Mucosa of stomach (tissue), 1 donor: ENCODE measurements at regions not wholly inside any gene's neighbourhood (a gene's known extent, or its start where the extent isn't known, plus 50 kb on each side); places are given as distances from the start of the nearest gene placed in this dataset.
"Not testable (repeated sequence)": the region's sequence is repeated elsewhere in the genome, so short reads cannot be mapped to it uniquely, and the experiment has no call there.

Experiments used
- H3K27me3 ChIP-seq: one replicate; pipeline ENCODE4 v1.7.0; 2013; ENCODE audit warnings: mild to moderate bottlenecking, low read length; ENCODE audit not compliant: control insufficient read depth, insufficient read depth
- H3K36me3 ChIP-seq: one replicate; pipeline ENCODE4 v1.7.0; 2013; ENCODE audit warnings: low read length; ENCODE audit not compliant: control insufficient read depth, insufficient read depth
- H3K4me1 ChIP-seq: one replicate; pipeline ENCODE4 v1.7.0; 2013; ENCODE audit warnings: mild to moderate bottlenecking, low read length; ENCODE audit not compliant: control insufficient read depth, insufficient read depth
- H3K4me3 ChIP-seq: one replicate; pipeline ENCODE4 v1.7.0; 2013; ENCODE audit warnings: low read length
- H3K9ac ChIP-seq: one replicate; pipeline ENCODE4 v1.7.0; 2013; ENCODE audit warnings: mild to moderate bottlenecking, low read length, moderate library complexity
- H3K9me3 ChIP-seq: one replicate; pipeline ENCODE4 v1.7.0; 2013; ENCODE audit warnings: mild to moderate bottlenecking, low read length, moderate library complexity; ENCODE audit not compliant: control insufficient read depth
- donor health status: Pancreatic carcinoma.

DNA sequence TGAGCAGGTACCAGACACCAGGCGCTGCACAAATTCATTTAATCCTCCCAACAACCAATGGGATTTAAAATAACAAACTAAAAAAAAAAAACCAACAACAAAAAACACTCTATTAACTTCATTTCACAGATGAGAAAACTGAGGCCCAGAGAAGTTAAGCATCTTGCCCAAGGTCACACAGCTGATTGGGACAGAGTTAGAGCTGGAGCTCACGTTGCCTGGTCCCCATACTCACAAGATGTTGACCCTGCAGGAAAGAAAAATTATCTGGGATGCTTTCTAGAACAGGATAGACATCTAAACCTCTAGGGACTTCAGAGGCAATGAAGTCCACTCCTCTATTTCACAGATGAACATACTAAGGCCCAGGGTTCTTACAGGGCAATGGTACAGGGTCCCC lies 175.3 kb downstream of the PSMG1 start:
- H3K4me3 ChIP-seq: no peak overlapping the region
- no peaks in the 10 kb centered on the region for H3K9me3 ChIP-seq
- H3K36me3 ChIP-seq: no peaks in the 10 kb centered on the region
- no peaks in the 10 kb centered on the region for H3K27me3 ChIP-seq
- no peak overlapping the region for H3K9ac ChIP-seq
- H3K4me1 ChIP-seq: peaks cover 7% of the 10 kb centered on the region

DNA sequence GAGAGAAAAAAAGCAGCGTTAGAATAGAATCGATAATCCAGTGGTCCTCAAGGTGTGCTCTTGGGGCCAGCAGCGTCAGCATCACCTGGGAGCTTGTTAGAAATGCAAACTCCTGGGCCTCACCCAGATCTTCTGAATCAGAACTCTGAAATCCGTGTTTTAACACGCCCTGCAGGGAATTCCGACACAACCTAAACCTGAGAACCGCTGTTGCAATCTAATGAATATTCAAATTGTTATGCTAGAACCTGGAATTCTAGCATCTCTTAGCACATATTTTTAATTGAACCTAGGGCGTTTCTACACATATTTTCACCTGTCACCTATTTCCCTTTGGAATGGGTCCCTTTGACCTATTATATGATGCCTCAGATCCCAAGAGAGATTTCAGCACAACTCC lies 175.7 kb downstream of the PSMG1 start:
- Histone ChIP-seq H3K4me3 (no peak overlapping the region), H3K4me1 (peaks cover 7% of the 10 kb centered on the region), H3K9me3 (no peaks in the 10 kb centered on the region), H3K36me3 (no peaks in the 10 kb centered on the region), H3K9ac (no peak overlapping the region), H3K27me3 (no peaks in the 10 kb centered on the region)

DNA sequence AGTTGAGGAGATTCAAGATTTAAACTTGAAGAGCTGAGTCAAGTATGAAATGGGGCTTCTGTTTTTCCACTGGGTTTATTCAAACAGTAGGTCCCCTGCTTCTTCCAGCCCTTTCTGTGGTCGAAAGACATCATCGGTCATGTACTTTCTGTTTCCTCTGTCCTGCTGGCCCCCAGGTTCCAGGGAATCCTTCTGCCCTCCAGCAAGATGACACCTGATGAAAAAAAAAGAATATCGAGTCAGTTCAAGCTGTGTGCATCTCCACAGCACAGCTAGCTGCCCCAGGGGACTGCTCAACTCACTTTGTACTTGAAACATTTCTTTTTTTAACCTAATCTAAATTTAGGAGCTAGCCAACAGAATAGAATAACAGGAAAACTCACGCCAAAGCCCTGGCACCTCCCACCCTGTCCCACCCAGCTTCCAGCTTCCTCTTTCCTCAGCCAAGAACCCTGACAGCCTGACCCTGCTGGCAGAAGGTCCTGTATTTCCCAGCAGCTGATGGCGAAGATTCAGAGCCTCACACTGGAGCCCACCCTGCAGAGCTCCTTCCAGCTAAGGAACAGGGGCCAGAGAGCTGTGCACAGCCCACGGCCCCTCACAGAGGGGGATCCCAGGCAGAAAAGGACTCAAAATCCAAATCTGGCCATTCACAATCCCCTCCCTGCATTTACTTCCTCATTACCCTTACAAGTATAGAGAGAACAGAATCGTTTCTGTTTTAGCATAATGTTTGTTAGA lies 176.5 kb downstream of the PSMG1 start:
- H3K4me1 ChIP-seq: peaks cover 7% of the 10 kb centered on the region
- H3K9ac ChIP-seq: no peak overlapping the region
- no peaks in the 10 kb centered on the region for H3K36me3 ChIP-seq
- H3K27me3 ChIP-seq: no peaks in the 10 kb centered on the region
- H3K4me3 ChIP-seq: no peak overlapping the region
- no peaks in the 10 kb centered on the region for H3K9me3 ChIP-seq

DNA sequence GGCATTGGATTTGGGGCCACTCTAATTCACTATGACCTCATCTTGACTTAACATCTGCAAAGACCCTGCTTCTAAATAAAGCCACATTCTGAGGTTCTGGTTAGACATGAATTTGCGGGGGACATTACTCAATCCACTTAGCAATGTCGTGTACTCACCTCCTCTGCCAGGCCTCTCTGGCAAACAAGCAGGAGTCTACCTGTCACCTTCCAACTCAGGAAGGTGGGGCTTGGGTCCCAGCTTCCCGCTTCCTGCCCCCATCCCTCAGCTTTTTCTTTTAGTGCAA lies 177.8 kb downstream of the PSMG1 start:
- Histone ChIP-seq H3K4me1 (peaks cover 7% of the 10 kb centered on the region), H3K9me3 (no peaks in the 10 kb centered on the region), H3K4me3 (no peak overlapping the region), H3K36me3 (no peaks in the 10 kb centered on the region), H3K27me3 (no peaks in the 10 kb centered on the region), H3K9ac (peak overlapping the region; percentile 35)

DNA sequence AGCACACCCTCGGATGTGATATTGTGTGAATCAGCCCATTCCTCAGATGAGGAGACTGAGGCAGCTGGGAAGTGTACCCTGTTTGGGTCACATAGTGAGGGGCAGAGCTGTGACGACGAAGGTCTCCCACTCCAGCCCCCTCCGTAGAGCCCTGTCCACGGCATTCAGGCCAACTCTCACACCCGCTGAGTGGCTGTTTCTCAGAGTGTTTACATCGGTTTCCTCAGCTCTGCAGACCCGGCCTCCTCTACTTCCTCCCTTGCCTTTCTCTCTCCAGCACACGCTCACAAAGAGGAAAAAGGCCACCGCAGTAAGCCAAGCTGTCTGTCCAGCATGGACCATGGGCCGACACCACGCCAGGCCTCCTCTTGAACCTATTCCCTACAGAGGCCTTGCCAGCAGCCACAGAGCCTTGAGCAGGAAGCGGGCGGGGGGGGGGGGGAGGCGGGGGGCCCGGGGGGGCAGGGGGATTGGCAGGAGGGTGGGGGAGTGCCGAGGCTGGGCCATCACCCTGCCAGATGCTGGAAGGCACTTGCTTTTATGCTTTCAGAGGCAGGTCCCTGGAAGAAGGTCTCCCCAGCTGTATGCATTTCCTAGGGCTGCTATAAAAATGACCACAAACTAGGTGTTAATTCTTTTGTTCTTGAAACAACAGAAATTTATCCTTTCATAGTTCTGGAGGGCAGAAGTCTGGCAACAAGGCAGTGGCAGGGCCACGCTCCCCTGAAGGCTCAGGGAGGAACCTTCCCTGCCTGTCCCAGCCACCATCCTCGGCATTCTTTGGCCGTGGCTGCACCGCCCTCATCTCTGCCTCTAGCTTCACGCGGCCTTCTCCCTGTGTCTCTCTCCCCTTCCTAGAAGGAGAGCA lies 178.4 kb downstream of the PSMG1 start:
- H3K9me3 ChIP-seq: no peaks in the 10 kb centered on the region
- H3K36me3 ChIP-seq: no peaks in the 10 kb centered on the region
- H3K27me3 ChIP-seq: no peaks in the 10 kb centered on the region
- peak overlapping the region; percentile 35 for H3K9ac ChIP-seq
- H3K4me1 ChIP-seq: peaks cover 7% of the 10 kb centered on the region
- no peak overlapping the region for H3K4me3 ChIP-seq

DNA sequence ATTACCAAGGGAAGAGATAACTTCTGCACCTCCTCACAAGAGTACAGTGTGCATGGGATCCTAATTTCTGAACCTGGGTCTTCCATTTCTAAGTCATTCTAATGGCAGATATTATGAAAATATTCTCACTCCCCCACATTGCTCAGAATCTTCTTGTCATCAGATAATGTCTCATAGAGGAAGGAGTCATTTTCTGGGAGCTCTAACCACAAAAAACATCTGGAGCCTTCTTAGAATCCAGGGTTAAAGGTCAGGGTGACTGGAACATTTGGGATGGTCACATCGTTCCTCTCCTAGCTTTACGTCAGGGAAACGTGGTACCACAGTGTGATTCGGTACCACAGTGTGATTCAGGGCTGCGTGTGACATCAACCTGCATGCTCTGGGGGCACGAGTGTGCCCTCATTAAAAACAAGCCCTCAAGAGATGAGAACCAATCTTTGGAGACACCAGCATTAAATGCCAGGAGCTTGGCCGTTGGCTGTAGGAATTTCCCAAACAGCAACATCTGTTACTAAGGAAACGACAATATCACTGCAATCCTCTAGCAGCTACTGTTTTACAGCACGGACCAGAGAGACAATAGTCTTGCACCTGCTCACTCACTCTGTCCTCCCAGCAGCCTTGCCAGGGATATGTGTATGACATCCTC lies 179.1 kb downstream of the PSMG1 start:
- Histone ChIP-seq H3K4me3 (no peak overlapping the region), H3K9ac (no peak overlapping the region), H3K36me3 (no peaks in the 10 kb centered on the region), H3K9me3 (no peaks in the 10 kb centered on the region), H3K27me3 (no peaks in the 10 kb centered on the region), H3K4me1 (peaks cover 7% of the 10 kb centered on the region)

DNA sequence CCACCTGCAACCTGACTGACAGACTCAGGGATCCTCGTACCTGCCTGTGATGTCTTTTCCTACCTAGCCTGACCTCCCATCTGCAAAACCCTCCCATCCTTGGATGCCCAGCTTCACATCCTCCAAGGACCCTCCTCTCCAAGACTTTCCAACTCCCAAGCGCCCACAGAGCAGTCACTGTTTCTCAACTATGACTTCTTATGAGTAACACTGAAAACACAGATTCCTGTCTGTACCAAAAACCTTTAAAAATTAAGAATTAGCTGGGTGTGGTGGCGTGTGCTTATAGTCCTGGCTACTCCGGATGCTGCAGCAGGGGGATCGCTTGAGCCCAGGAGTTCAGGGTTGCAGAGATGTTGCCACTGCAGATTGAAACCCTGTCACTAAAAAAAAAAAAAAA lies 181.9 kb downstream of the PSMG1 start:
- no peak overlapping the region for H3K4me3 ChIP-seq
- peaks cover 7% of the 10 kb centered on the region for H3K4me1 ChIP-seq
- no peak overlapping the region for H3K9ac ChIP-seq
- H3K9me3 ChIP-seq: no peaks in the 10 kb centered on the region
- no peaks in the 10 kb centered on the region for H3K27me3 ChIP-seq
- no peaks in the 10 kb centered on the region for H3K36me3 ChIP-seq

DNA sequence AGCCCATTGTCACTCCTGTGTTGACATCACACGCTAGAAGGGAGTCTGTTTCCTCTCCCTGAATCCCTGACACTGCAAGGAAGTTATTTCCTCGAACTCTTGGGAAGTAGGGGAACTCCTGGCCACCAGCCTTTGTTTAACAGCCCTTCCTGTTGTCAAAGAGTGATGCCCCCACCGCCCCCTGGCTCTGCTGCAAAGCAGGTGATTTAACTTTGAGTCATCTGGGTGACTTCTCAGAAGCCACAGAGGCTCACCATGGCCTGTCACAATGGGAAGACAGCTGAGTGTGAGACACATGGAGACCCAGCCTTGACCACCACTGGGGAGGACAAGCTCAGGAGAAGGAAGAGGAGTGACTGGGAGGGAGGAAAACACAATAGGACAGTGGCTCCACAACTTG lies 182.8 kb downstream of the PSMG1 start:
- Histone ChIP-seq H3K4me3 (no peak overlapping the region), H3K4me1 (peaks cover 7% of the 10 kb centered on the region), H3K27me3 (no peaks in the 10 kb centered on the region), H3K9ac (no peak overlapping the region), H3K36me3 (no peaks in the 10 kb centered on the region), H3K9me3 (no peaks in the 10 kb centered on the region)

DNA sequence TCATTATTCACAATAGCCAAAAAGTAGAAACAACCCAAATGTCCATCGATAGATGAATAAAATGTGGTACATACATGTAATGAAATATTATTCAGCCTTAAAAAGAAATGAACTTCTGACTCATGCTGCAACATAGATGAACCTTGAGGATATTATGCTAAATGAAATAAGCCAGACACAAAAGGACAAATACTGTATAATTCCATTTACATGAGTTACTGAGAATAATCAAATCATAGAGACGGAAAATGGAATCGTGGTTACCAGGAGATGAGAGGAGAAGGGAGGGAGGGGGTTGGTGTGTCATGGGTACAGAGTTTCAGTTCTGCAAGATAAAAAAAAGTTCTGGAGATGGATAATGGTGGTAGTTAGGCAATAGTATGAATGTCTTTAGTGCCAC lies 184.1 kb downstream of the PSMG1 start:
- Histone ChIP-seq H3K9me3 (no peaks in the 10 kb centered on the region), H3K4me3 (no peak overlapping the region), H3K27me3 (no peaks in the 10 kb centered on the region), H3K36me3 (no peaks in the 10 kb centered on the region), H3K4me1 (peaks cover 1% of the 10 kb centered on the region), H3K9ac (no peak overlapping the region)

DNA sequence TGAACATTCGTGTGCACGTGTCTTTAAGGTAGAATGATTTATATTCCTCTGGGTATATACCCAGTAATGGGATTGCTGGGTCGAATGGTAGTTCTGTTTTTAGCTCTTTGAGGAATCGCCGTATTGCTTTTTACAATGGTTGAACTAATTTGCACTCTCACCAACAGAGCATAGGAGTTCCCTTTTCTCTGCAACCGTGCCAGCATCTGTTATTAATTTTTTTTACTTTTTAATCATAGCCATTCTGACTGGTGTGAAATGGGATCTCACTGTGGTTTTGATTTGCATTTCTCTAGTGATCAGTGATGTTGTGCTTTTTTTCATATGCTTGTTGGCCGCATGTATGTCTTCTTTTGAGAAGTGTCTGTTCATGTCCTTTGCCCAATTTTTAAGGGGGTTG lies 185.0 kb downstream of the PSMG1 start:
- not testable (repeated sequence) for H3K27me3 ChIP-seq, H3K9ac ChIP-seq, H3K9me3 ChIP-seq, H3K4me1 ChIP-seq, H3K4me3 ChIP-seq, H3K36me3 ChIP-seq

DNA sequence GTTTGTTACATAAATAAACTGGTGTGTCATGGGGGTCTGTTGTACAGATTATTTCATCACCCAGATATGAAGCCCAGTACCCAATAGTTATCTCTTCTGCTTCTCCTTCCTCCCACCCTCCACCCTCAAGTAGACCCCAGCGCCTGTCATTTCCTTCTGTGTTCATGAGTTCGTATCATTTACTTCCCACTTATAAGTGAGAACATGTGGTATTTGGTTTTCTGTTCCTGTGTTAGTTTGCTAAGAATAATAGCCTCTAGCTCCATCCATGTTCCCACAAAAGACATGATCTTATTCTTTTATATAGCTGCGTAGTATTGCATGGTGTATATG lies 185.4 kb downstream of the PSMG1 start:
- H3K9ac ChIP-seq: not testable (repeated sequence)

DNA sequence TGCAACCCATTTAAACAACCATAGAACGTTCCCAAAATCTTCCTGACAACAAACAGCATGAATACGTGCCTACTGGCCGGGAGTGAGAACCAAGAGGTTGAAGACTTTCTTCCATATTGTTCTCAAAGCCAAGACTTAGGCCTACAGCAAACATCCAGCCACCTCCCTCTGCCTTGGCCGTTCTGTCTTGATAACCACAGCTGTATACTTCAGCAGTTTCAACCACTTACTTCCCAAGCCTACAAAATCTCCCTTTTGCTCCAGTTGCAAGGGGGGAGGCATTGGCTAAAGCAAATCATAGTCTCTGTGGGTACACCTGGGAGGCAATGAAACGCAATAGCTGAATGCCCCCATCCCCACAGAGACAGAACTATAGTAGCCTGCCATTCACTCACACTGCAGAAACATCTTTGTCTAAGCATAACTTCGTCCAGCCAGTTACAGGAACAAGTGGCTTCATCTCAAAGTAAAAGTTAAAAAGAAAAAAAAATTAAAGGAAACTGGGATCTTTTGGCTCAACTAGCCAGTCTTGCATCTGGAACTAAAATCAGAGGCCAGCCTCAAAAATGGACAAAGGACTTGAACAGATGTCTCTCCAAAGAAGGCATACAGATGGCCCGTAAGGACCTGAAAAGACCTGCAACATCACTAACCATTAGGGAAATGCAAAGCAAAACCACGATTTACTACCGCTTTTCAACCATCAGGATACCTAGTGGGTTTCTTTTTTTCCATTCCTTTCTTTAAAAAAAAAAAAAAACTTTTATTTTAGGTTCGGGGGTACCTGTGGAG lies 186.0 kb downstream of the PSMG1 start:
- H3K27me3 ChIP-seq: no peaks in the 10 kb centered on the region
- no peak overlapping the region for H3K4me3 ChIP-seq
- peaks cover 7% of the 10 kb centered on the region for H3K4me1 ChIP-seq
- H3K9me3 ChIP-seq: no peaks in the 10 kb centered on the region
- no peak overlapping the region for H3K9ac ChIP-seq
- no peaks in the 10 kb centered on the region for H3K36me3 ChIP-seq

More for the DNA sequence above, 185.4 kb downstream of the PSMG1 start:
- H3K36me3 ChIP-seq, H3K9me3 ChIP-seq, H3K27me3 ChIP-seq, H3K4me3 ChIP-seq, H3K4me1 ChIP-seq: not testable (repeated sequence)
